T-helper 1 cell (primary cell): ENCODE measurements at regions not wholly inside any gene's neighbourhood (a gene's known extent, or its start where the extent isn't known, plus 50 kb on each side); places are given as distances from the start of the nearest gene placed in this dataset.

Source experiments
- DNase-seq, 5 donors: peaks; one replicate each; pipeline ENCODE4 v3.0.0-alpha.2; 2012 to 2020

- DNase-seq = no peak
Measured at GRCh38 chr15:95550702-95551101, 779.8 kb upstream of the NR2F2 start.

DNA sequence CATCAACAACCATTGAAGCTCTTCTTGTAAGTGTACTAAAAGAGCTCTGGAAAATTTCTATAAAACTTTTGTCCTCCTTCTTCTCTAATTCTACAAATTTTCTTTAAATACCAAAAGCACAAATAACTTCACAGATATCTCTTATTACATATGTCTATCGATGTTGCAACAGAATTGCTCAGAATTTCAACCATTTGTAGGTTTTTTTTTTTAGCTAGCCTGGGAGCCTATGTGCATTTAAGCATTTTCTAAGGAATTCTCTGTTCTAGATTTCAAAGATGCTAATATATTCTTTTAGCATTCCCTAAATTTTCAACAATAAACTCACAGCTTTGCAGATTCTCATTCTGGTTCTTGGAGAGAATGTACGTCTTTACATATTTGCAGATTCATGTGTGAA lies 774.3 kb upstream of the NR2F2 start:
- DNase-seq = no peak

DNA sequence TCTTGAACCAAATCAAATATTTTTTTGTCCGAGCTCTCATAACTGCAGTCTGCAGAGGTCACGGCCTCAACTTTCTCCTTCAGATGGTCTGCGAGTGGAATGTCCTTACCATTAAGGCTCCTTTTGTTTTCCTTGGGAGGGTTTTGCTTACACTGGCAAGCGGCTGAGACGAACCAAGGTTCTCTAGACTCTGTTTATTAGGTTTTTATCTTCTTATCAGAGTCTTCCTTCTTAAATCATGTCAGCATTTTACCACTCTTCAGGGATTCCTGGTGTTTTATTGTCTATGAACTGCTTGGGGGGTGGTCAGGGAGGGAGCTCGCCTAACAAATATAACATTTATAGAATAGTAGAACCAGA lies 773.7 kb upstream of the NR2F2 start:
- DNase-seq = no peak

- DNase-seq = no peak
Measured at GRCh38 chr15:95557226-95558046, 773.1 kb upstream of the NR2F2 start.

GRCh38 chr15:95558131-95558530 lies 772.4 kb upstream of the NR2F2 start:
- DNase-seq = no peak

GRCh38 chr15:95558916-95559315 lies 771.6 kb upstream of the NR2F2 start:
- DNase-seq = no peak

- DNase-seq = no peak
Measured at GRCh38 chr15:95559875-95560394, 770.6 kb upstream of the NR2F2 start.

DNA sequence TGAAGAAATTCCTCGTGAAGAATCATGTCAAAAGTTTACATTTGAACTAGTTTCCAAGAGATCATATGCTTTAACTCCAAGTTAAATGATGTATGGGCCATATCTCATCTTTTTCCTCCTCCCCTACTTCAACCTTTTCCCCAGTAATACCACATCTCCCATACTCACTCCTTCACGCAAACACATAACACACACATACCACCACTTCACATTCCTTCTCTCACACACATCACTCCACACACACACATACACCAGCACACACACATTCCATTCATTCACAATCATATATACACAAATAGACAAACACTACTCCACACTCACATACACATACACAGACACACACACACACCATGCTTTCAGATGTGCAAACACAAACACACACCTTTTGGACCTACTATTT lies 769.0 kb upstream of the NR2F2 start:
- no peak for DNase-seq

DNA sequence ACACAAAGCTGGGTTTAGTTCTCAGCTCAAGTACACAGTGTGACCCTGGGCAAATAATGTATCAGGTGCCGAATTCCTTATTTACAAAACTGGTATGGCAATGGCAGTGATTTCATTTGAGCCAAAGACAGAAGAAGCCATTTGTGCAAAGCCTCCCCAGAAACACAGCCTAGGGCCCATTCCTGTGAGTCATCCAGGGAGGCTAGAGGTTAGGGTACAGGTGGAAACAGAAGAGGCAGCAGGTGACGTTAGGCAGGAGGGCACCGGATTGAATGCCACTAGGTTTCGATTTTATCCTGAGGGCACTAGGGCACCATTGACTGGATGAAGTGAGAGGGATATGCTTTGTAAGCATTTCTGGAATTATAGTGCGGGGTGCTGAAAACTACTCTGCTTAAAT lies 766.9 kb upstream of the NR2F2 start:
- no peak for DNase-seq

GRCh38 chr15:95565016-95565600 lies 765.4 kb upstream of the NR2F2 start:
- DNase-seq = no peak

GRCh38 chr15:95565690-95566089 lies 764.8 kb upstream of the NR2F2 start:
- no peak for DNase-seq

DNA sequence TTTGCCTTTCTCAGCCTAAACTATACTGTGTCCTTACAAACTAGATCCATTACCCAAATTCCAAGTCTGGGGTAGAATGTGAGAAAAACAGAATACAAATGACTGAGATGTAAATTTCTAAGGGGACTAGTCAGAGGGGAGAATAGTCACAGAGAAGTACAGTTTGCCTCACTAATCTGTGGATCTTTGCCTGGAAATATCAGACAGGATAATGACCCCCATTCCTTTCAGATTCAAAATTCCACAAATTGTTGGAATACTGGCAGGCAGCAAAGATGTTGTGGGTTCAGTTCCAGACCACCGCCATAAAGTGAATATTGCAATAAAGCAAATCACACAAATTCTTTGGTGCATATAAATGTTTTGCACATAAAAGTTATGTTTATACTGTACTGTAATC lies 762.8 kb upstream of the NR2F2 start:
- no peak for DNase-seq

DNA sequence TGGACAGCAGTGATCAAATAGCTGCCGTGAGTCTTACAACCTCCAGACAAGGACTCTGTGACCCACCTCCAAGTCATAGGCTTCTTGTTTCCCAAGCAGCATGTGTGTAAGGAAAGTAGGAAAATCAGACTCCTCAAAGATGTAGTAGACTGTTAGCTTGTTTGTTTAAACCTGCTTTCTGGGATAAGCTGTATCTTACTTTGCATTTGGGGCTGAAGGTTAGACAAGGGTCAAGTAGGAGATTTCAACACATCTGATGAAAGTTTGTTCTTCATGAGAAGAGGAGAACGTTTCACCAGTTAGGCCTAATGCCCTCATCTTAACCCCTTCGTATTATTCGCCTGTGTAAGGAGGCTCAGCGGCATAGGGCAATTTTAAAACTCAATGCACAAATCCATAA lies 756.4 kb upstream of the NR2F2 start:
- no peak for DNase-seq

DNA sequence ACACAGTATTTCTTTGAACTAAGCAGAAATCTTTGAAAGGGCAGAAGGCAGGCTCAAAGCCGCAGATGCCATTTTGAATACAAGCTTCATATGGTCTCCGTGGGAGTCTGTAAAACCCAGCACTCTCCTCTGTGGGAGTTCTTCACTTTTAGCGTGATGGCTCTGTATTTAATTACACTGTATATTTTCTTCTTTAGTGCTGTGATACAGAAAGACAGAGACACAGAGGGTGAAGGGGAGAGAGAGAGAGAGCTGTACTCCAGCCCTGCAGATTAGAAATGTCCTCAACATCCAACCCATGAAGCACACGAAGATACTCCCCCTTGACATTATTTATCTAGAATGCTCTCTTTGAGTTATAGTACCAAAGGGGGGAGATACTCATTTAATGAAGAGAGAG lies 752.6 kb upstream of the NR2F2 start:
- no peak for DNase-seq

- DNase-seq = no peak
Measured at GRCh38 chr15:95580121-95580520, 750.4 kb upstream of the NR2F2 start.

- no peak for DNase-seq
Measured at GRCh38 chr15:95581595-95581994, 748.9 kb upstream of the NR2F2 start.

GRCh38 chr15:95584088-95584487 lies 746.4 kb upstream of the NR2F2 start:
- DNase-seq = no peak

- no peak for DNase-seq
Measured at GRCh38 chr15:95588056-95588455, 742.4 kb upstream of the NR2F2 start.

GRCh38 chr15:95590533-95591044 lies 739.9 kb upstream of the NR2F2 start:
- no peak for DNase-seq

DNA sequence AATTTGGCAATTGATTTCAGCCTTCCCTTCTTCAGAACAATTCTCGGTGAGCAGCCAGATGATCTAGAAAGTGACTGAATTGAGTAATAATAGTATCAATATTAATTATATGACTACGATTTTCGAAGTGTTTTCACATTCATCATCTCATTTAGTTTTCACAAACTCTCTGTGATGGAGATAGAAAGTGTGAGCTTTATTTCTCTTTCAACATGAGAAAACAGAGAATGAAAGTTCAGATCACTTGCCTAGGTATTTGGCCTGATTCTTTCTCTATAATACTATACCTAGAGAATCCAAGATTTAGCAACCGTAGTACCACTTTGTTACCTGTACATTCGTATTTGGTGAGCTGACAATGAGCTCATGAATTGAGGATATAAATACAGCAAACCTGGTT lies 739.2 kb upstream of the NR2F2 start:
- no peak for DNase-seq

GRCh38 chr15:95591886-95592285 lies 738.6 kb upstream of the NR2F2 start:
- DNase-seq = no peak

DNA sequence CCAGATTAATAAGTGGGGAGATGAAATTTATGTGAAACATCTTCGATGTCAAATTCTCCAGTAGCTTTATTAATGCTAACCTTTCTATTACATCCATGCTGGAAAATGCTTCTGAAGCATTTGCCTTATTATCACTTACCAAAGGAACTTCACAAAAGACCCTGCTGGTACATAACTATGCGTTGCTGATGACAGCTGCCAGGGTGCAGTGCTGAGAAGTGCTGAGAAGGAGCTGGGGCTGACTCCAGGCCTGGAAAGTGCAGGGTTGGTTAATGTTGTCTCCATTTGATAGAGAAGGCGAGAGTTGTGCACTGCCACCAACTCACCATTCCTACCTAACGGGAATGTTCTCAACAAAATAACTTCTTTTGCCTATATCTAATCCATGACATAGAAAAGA lies 736.0 kb upstream of the NR2F2 start:
- DNase-seq = no peak

GRCh38 chr15:95595759-95596158 lies 734.7 kb upstream of the NR2F2 start:
- DNase-seq = no peak

GRCh38 chr15:95596496-95596895 lies 734.0 kb upstream of the NR2F2 start:
- no peak for DNase-seq
